Amygdala (tissue), 56 donors: ENCODE measurements at regions not wholly inside any gene's neighbourhood (a gene's known extent, or its start where the extent isn't known, plus 50 kb on each side); places are given as distances from the start of the nearest gene placed in this dataset.
"Not testable (repeated sequence)": the region's sequence is repeated elsewhere in the genome, so short reads cannot be mapped to it uniquely, and the experiment has no call there.

Experiments used
- DNase-seq, 56 donors: peaks; one replicate each; lab custom pipeline; 2025; lab: John Stamatoyannopoulos, UW

DNA sequence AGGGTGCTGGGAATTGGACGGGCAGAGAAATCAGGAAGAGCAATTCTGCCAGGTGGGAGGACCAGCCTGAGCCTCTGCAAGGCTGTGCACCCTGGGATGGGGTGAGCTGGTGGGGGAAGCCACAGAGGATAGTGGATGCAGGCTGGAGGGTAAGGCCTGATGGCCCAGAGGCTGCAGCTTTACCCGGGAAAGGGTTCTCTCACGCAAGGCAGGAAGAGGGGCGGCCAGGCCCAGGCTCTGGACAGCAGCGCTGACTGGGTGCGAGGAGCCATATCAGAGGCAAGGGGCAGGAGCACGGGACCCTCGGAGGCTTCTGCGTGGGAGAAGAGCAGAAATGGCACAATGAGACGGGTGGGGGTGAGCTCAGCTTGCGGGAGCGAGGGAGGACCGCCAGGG, 104.6 kb downstream of the SOX1 start:
- no peak for DNase-seq

DNA sequence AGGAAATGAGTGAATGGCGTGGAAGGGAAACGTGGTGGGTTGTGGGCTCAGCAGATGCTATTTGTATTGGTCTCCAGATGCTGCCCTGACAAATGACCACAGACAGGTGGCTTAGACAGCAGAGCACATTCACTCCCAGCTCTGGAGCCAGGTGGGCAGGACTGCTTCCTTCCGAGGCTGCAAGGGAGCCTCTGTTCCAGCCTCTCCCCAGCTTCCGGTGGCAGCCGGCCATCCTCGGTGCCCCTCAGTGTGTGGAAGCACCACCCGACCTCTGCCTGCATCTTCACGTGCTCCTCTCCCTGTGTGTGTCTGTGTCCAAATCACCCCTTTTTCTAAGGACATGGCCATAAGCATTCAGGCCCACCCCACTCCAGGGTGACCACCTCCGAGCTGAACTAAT, 105.1 kb downstream of the SOX1 start:
- DNase-seq: no peak

DNA sequence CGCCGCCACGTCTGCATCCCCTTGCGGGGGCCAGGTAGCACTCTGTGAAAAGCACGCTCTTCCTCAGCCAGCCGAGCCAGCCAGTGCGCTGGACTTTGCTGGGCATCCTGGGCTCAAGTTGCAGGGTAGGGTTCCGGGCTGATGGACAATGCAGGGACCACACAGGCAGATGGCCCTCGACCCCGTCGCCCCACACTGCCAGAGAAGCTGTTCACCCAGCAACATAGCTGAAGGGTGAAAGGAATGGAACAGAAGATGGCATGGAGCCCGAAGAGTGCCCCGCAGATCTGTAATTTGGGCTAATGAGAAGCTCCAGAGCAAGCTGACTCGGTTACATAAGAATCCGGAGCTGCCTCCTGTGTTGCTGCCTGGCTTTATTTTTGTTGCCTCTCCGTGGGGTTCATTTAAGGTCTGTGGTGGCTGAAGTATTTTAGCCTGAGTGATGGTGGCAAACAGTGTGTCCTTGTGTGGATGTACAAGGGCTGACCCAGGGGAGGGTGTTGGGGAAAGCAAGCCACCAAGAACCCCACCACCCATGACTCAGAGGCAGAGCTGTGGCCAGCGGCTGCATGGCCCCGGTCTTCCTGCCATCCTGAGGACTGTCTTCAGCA, 105.8 kb downstream of the SOX1 start:
- DNase-seq: peak in 40 of 56 donors; percentile 3 to 72 (median 40)

DNA sequence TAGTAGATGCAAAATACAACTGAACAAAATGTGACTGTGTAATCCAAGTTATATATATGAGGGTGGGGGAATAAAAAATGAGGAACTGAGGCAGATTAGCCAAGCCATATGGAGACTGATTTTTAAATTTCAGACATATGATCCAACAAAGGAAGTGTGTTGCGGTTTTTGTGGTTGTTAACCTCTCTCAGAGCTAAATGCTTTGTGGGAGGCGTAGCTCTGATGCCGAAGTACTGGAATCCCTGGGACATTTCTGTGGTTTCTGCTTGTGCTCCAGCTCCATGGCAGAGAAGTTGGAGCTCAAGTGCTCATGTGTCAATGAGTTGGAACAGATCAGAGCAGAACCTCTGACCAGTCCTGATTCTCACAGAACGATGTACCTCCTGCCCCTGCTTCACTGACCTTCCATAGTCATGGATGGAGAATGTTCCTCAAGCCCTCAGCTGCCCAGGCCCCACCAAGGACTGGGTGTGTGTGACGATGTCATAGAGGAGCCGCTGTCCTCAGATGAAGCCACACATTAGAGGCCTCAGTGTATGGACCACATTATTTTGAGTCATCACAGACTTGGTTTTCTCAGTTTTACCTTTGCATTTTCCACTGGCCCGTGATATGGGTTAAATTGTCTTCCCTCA, 107.6 kb downstream of the SOX1 start:
- DNase-seq: no peak

DNA sequence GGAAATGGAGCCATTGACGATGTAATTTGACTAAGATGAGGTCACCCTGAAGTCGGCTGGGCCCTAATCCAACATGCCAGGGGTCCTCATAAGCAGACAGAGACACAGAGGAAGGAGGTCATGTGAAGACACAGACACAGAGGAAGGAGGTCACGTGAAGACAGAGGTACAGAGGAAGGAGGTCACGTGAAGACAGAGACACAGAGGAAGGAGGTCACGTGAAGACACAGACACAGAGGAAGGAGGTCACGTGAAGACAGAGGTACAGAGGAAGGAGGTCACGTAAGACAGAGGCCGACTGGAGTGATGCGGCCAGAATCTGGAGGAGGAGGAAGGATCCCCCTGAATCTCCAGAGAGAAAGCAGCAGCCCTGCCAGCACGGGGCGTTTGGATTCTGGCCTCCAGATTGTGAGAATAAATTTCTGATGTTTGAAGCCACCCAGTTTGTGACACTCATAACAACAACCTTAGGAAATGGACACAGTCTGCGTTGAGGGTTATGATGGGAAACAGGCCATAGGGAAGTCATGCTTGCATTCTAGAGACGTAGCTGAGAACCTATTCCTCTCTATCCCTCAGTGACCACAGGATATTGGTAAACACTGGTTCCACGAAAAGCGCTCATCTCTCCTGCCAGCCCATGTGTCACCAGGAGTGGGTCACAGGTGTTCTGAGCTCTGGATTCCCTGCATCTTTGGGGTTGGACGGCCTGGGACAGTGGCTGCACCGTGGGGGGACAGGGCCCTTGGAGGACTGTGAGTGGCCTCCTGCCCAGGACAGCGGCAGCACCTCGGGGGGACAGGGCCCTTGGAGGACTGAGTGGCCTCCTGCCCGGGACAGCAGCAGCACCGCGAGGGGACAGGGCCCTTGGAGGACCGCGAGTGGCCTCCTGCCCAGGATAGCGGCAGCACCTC, 108.5 kb downstream of the SOX1 start:
- no peak for DNase-seq

DNA sequence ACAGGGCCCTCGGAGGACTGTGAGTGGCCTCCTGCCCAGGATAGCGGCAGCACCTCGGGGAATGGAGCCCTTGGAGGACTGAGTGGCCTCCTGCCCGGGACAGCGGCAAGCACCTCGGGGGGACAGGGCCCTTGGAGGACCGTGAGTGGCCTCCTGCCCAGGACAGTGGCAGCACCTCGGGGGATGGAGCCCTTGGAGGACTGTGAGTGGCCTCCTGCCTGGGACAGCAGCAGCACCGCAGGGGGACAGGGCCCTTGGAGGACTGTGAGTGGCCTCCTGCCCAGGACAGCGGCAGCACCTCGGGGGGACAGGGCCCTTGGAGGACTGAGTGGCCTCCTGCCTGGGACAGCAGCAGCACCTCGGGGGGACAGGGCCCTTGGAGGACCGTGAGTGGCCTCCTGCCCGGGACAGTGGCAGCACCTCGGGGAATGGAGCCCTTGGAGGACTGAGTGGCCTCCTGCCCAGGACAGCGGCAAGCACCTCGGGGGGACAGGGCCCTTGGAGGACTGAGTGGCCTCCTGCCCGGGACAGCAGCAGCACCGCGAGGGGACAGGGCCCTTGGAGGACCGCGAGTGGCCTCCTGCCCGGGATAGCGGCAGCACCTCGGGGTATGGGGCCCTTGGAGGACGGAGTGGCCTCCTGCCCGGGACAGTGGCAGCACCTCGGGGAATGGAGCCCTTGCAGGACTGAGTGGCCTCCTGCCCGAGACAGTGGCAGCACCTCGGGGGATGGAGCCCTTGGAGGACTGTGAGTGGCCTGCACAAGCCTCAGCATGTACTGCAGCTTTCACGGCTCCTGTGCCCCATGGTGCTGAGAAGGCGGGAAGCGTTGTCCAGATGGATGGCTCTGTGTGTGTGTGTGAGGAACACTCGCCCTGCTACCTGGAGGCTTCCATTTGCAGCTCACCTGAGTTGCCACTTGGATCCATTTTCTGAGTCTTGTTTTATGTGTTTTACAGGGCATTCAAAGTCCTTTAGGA, 109.5 kb downstream of the SOX1 start:
- DNase-seq: not testable (repeated sequence)

DNA sequence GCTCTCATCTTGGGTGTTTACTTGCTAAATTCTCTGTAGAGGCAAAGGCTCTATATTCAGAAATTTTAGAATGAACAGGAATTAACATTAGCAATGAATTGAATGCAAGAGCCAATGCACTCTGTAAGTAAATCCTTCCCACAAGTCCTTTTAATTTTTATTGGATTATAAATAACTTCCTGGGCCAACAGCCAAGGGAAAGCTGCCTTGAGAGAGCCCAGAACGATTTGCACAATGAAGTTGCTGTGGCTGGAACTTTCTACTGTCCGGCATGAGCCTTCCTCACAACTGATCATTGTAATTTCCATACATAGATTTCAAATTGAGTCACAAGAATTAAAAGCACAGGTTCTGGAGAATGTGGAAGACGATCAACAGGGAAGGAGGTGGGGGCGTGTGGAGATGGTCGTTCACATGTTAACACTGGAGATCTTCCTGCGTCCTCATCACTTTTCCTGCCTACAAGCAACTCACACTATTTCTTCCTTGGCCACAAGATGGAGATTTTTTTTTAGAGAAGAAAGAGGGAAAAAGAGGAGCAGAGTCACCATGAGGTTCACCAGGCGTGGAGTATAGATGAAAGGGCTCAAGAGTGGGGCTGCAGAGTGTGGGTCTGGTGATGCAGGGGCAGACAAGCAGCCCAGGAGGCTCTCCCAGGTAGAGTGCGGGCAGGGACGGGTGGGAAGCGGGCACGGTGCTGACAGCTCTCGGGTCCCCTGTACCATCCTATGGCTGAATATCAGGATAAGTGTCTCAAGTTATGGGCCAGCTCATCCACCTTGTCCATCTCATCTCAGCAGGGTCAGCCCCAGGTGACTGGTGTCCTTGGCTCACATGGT, 110.7 kb downstream of the SOX1 start:
- peak in 1 of 56 donors; percentile 7 for DNase-seq

DNA sequence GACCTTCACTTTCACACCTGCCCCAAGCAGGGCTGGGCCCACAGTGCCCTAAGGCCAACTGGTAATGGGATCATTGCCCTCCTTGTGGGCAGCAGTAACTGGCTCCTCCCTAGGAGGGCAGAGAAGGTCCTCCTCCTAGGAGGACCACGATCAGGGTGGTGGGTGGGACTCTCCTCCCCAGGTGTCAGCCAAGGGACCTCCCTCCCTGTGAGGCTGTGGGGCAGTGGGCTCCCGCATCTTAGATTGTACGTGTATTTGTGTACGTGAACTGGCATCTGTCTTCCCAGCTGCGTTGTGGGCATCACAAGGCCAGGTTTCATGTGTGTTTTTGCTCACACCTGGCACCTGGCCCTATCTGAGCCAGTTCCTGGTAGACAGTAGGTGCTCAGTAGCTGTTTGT, 111.8 kb downstream of the SOX1 start:
- no peak for DNase-seq

DNA sequence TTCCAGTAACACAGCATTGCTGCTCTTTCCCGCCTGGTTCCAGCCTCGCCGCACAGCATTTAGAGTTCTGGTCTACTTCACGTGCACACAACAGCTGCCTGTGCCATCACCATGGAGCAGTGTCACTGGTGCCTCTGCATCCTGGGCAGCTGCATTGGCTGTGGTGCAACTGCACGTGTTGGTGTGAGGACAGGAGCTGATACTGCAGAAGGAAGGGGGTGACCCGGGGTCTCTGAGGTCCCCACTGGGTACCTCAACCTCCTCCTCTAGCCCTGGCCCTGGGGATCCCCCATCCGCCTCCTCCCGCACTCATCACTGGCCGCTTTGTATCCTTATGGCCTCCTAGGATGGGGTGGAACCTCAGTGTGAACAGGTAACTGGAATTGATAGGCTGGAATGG, 112.5 kb downstream of the SOX1 start:
- no peak for DNase-seq

DNA sequence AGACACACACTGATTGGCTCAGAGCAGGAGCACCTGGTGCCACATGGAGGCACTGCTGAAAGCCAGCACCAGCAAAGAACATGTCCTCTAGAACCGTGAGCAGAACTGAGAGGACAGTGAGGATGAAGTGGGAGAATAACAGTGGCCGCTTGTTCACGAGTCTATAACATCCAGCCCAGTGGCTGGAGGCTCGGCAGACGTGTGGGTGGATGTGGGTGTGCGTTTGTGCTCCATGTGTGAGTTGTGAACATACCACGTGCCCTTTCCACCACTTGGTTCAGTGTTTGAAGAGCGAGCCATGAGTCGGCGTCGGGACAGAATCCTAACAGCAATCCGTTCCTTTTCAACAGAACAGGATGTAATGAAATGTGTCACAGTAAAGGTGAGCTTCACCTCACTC, 113.0 kb downstream of the SOX1 start:
- no peak for DNase-seq

DNA sequence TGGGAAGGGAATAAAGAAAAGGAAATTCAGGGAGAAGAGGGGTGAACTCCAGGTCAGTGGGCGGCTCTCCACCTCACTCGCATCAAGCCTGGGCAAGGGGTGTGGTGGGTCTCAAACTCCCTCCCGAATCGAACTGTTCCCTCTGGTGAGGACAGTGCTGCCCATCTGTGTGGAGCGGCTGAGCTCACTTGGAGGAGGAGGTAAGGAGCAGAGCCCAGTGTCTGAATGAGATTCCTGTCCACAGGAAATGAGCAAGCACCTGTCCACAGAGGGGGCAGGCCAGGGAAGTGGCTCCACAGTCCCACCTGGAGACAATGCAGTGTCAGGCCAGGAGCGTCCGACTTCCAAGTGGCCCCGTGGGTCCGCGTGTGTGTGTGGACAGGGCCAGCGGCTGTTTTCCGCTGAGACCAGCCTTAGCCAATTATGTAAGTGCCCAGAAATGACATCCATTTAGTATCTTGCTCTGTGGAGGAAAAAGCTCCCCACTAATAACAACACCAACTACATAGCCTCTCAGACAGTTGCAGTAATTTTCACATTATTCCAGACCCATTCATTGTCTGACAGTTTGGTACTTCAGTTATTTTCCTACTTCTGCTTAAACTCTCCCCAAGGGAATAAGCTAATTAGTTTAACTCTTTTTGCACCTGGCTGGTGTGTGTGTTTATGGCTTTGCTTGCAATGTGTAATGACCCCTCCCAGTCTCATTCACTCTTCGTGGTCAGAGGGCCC, 114.6 kb downstream of the SOX1 start:
- DNase-seq: no peak

DNA sequence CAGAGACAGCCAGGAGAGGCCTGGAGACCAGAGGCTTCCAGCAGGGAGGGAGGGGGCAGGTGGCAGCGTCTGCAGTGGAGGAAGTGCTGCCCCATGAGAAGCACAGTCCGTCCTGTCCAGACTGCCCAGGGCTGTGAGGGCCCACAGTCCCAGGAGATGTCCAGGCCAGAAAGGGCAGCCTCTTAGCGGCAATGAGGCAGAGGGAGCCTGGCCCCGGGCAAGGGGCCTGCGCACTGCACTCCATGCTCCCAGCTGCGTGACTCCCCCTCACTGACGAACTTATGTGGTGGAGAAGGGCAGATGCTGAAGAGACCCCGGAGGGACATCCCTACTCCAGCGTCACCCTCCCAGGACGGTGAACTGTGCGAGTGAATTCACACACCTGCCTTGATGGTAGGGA, 115.3 kb downstream of the SOX1 start:
- DNase-seq: no peak

DNA sequence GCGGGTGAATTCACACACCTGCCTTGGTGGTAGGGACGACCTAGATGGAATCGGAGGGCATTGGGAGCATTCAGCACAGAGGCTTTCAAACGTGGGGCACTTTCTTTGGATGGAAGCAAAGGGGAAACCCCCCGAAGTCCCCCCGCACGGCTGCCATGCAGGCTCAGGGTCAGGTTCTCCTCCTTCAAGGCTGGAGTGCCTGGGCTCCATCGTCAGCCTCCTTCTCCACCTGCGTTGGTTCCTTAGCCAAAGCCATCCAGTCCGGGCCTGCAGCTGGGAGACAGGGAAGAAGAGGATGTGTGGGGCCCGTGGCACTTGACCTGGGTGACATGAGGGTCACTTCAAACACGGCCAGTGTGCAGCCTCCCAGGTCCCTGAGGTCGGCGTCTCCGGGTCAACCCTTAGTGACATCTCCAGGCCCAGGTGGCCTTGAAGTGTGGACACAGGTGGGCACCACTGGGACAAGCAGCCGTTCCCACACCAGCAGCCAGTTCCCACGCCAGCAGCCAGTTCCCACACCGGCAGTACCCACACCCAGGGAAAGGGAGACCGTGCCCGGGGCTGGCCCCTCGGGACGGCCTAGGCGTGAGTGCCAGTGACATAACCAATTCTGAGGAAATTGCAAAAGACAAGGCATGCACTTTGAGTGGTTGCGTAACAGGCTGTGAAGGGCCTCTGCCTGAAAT, 116.0 kb downstream of the SOX1 start:
- no peak for DNase-seq

DNA sequence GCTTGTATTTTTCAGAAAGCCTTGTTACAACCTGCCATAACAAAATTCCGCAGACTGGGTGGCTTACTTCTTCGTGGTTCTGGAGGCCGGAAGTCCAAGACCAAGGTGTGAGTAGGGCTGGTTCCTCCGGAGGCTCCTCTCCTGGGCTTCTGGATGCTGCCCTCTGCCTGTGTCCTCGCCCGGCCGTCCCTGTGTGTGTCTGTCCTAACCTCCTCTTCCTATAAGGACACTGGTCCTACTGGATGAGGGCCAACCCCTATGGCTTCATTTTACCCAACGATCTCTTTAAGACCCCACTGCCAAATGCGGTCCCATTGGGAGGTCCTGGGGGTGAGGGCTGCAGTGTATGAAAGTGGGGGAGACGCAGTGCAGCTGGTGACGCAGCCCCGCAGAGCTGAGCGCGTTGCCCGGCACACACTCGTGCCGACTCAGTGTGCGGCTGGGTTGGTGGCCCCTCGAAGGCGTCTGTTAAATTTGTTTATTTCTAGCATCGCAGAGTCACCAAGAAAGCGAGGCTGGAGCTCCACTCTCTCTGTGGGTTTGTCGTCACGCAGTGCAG, 116.7 kb downstream of the SOX1 start:
- no peak for DNase-seq

DNA sequence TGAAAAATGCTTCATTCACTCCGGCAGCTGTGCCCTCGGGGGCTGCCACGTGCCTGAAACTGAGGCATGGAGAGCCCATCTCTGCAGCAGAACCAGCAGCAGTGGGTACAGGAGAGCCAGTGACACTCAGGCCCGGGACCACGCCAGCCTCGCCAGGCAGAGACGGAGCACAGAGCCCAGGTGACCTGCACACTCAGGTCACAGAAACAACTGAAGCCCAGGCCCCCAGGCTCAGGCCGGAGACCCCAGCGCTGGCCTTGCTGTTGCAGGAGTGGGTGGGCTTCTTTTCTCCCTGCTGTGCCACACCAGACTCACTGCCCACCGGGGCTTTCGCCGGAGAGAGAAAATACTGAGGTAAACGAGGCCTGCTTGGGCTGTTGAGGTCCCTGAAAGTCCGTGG, 117.3 kb downstream of the SOX1 start:
- DNase-seq: no peak

DNA sequence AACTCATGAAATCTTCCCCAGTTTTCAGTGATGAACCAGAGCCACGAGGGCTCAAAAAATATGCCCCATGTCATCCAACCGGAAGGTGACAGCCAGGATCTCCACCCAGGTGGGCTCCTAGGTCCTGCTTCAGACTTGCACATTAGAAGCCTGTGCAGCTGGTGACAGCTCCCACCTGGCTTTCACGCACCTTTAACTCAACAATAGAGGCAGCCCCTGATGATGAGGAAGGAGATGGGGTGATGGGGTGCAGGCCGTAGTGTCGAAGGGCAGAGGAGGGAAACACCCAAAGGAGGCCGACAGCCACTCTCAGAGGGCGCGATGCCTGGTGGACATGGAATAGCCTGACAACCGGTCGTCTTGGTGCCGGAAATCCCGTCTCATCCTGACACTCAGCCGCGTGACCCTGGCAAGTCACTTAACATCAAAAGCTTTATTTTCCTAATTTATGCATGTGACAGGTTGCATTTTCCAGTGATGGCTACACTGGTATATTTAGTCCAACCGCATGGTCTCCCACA, 118.0 kb downstream of the SOX1 start:
- DNase-seq: no peak

DNA sequence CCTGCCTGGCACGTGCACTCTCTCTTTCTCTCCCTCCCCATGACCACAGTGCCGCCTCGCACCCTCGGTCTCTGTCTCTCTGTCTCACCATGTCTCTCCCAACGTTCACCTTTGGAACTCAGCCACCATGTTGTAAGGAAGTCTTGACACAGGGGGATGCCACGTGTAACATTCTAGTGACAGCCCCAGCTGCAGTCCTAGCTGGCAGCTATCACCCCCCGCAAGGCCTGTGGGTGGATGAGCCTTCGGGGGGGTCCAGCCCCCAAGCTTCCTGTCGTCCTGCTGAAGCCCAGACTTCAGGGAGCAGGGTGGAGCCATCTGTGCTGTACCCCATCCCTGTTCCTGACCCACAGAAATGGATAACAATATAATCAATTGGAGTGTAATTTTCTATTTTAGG, 118.5 kb downstream of the SOX1 start:
- no peak for DNase-seq

DNA sequence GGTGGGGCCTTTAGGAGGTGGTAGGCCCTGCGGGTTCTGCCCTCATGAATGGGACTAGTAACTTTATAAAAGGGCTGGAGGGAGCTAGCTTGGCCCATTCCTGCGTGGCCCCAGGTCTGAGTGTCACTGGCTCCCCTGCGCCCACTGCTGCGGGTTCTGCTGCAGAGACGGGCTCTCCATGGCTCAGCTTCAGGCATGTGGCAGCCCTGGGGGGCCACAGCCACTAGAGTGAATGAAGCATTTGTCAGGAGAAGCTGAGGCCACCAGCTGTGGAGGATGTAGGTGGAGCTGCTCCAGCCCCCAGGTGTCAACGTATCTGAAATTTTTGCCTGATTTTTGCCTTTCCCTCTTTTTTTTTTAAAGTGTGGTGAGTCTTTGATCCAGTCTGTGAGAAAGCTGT, 119.1 kb downstream of the SOX1 start:
- DNase-seq: no peak
